PC-9 (cell line): ENCODE measurements at regions not wholly inside any gene's neighbourhood (a gene's known extent, or its start where the extent isn't known, plus 50 kb on each side); places are given as distances from the start of the nearest gene placed in this dataset.

Experiments used
- BruUV-seq: library from RNA; stranded (reverse); fragments of 400-500 nt; replicated peaks from 2 replicates; lab custom pipeline; 2021; lab: Mats Ljungman, UMichigan
- CTCF ChIA-PET: fragments of 300-600 bp; sonication (Branson Sonifier 250); formaldehyde crosslinking; loops from one replicate; lab custom pipeline; 2022; ENCODE audit warnings: antibody characterized with exemption; lab: Charles Lee
- POLR2A ChIA-PET: fragments of 300-600 bp; sonication (Branson Sonifier 250); formaldehyde crosslinking; loops from one replicate; lab custom pipeline; 2022; ENCODE audit warnings: antibody characterized with exemption; ENCODE audit not compliant: unreplicated experiment; lab: Charles Lee
- DNase-seq, 2 experiments: peaks; one replicate each; pipeline versions ENCODE4 v3.0.0 to v3.0.0-alpha.2; 2015 to 2022; ENCODE audit warnings: mixed read lengths in 1 of 2
- H2AFZ ChIP-seq: fragments of 200-600 bp; sonication (generic); 2 replicates; pipeline ENCODE4 v1.8.1; 2017; ENCODE audit warnings: antibody characterized with exemption
- H3F3A ChIP-seq: fragments of 200-600 bp; sonication (generic); 2 replicates; pipeline ENCODE4 v1.8.1; 2017; ENCODE audit warnings: antibody characterized with exemption, mild to moderate bottlenecking, low read depth; ENCODE audit not compliant: insufficient read depth
- H3K27ac ChIP-seq: fragments of 200-600 bp; sonication (generic); 2 replicates; pipeline ENCODE4 v1.6.1; 2016; ENCODE audit warnings: mixed run types
- H3K27me3 ChIP-seq: fragments of 200-600 bp; sonication (generic); 2 replicates; pipeline ENCODE4 v1.6.1; 2016; ENCODE audit warnings: low read depth, mixed run types; ENCODE audit not compliant: insufficient read depth
- H3K36me3 ChIP-seq: fragments of 200-600 bp; sonication (generic); 2 replicates; pipeline ENCODE4 v1.6.1; 2016; ENCODE audit warnings: low read depth, mixed run types
- H3K4me1 ChIP-seq: fragments of 200-600 bp; sonication (generic); replicated peaks from 2 replicates; pipeline ENCODE4 v1.6.1; 2016; ENCODE audit warnings: mixed run types; ENCODE audit not compliant: insufficient read depth
- H3K4me2 ChIP-seq: fragments of 200-600 bp; sonication (generic); 2 replicates; pipeline ENCODE4 v1.6.1; 2017; ENCODE audit warnings: mixed run types
- H3K4me3 ChIP-seq: fragments of 200-600 bp; sonication (generic); 2 replicates; pipeline ENCODE4 v1.6.1; 2016; ENCODE audit warnings: mixed run types
- H3K79me2 ChIP-seq: fragments of 200-600 bp; sonication (generic); 2 replicates; pipeline ENCODE4 v1.6.1; 2017; ENCODE audit warnings: low read depth, mixed run types
- H3K9me2 ChIP-seq: fragments of 200-600 bp; sonication (generic); 2 replicates; pipeline ENCODE4 v1.8.1; 2017; ENCODE audit warnings: mild to moderate bottlenecking; ENCODE audit not compliant: insufficient read depth
- H3K9me3 ChIP-seq: fragments of 200-600 bp; sonication (generic); 2 replicates; pipeline ENCODE4 v1.8.1; 2016; ENCODE audit warnings: low read depth; ENCODE audit not compliant: insufficient read depth
- H4K20me1 ChIP-seq: fragments of 200-600 bp; sonication (generic); 2 replicates; pipeline ENCODE4 v1.8.1; 2017; ENCODE audit not compliant: insufficient read depth
- EZH2 ChIP-seq: fragments of 200-600 bp; sonication (generic); IDR thresholded peaks from 2 replicates; pipeline ENCODE4 v1.8.0; 2017; ENCODE audit warnings: antibody characterized with exemption, low read depth
- intact Hi-C: fragments of 100-400 bp; cut with micrococcal nuclease; formaldehyde crosslinking; loops from one replicate; pipeline ENCODE4 v1.10.0; 2022; ENCODE audit not compliant: unreplicated experiment
- TF ChIP-seq, protein P1 (sequence below): fragments of 200-600 bp; sonication (generic); conservative IDR thresholded peaks from 2 replicates; pipeline ENCODE4 v1.6.1; 2017; ENCODE audit warnings: mixed run types, antibody characterized with exemption, mild to moderate bottlenecking, moderate library complexity

DNA sequence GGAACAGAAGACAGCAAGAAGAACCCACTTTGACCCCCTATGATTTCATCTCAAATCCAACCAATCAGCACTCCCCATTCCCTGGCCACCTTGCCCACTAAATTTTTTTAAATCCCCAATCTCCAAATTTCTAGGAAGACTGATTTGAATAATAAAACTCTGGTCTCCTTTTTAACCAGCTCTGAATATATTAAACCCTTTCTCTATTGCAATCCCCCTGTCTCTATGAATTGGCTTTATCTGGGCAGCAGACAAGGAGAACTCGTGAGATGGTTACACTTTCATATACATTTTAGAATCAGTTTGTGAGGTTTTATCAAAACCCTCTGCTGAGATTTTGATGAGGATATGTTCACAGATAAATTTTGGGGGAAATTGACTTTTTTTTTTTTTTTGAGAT lies 90.3 kb upstream of the TRIM24 start:
- no TSS peak for BruUV-seq
- H3K36me3 ChIP-seq, result no peaks in the 10 kb centered on the region
- no peaks in the 10 kb centered on the region for H4K20me1 ChIP-seq
- H3K4me3 ChIP-seq, result no peak overlapping the region
- intact Hi-C loops, result no loop called here
- no peaks in the 10 kb centered on the region for H3K4me1 ChIP-seq
- no peak for DNase-seq
- CTCF ChIA-PET, result interaction anchor here (0.6 kb wide), 1 partner anchor 305 kb away, joined by 6 read pairs; no protein-coding TSS in a partner anchor
- H3K27ac ChIP-seq, result no peak overlapping the region
- no peak for TF ChIP-seq EZH2
- TF ChIP-seq, protein P1, sequence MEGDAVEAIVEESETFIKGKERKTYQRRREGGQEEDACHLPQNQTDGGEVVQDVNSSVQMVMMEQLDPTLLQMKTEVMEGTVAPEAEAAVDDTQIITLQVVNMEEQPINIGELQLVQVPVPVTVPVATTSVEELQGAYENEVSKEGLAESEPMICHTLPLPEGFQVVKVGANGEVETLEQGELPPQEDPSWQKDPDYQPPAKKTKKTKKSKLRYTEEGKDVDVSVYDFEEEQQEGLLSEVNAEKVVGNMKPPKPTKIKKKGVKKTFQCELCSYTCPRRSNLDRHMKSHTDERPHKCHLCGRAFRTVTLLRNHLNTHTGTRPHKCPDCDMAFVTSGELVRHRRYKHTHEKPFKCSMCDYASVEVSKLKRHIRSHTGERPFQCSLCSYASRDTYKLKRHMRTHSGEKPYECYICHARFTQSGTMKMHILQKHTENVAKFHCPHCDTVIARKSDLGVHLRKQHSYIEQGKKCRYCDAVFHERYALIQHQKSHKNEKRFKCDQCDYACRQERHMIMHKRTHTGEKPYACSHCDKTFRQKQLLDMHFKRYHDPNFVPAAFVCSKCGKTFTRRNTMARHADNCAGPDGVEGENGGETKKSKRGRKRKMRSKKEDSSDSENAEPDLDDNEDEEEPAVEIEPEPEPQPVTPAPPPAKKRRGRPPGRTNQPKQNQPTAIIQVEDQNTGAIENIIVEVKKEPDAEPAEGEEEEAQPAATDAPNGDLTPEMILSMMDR, result no peak
- no peaks in the 10 kb centered on the region for H3K9me2 ChIP-seq
- H2AFZ ChIP-seq, result no peak overlapping the region
- peaks cover 31% of the 10 kb centered on the region for H3K9me3 ChIP-seq
- no peaks in the 10 kb centered on the region for H3K79me2 ChIP-seq
- no peaks in the 10 kb centered on the region for H3K27me3 ChIP-seq
- no peak overlapping the region for H3K4me2 ChIP-seq
- H3F3A ChIP-seq, result no peaks in the 10 kb centered on the region
- POLR2A ChIA-PET, result no interaction called here

DNA sequence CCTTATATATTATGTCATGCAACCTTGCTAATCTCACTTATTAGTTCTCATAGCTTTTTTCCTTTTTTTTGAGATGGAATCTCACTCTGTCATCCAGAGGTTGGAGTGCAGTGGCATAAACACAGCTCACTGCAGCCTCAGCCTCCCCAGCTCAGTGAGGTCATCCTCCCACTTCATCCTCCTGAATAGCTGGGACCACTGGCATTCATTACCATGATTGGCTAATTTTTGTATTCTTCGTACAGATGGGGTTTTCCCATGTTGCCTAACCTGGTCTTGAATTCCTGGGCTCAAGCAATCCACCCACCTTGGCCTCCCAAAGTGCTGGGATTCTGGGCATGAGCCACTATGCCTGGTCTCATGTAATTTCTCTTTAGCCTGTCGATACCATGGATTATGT lies 89.1 kb upstream of the TRIM24 start:
- CTCF ChIA-PET, result no interaction called here
- POLR2A ChIA-PET, result interaction anchor here (0.6 kb wide), 1 partner anchor 39 kb away, joined by 3 read pairs; no protein-coding TSS in a partner anchor
- H3F3A ChIP-seq, result no peaks in the 10 kb centered on the region

DNA sequence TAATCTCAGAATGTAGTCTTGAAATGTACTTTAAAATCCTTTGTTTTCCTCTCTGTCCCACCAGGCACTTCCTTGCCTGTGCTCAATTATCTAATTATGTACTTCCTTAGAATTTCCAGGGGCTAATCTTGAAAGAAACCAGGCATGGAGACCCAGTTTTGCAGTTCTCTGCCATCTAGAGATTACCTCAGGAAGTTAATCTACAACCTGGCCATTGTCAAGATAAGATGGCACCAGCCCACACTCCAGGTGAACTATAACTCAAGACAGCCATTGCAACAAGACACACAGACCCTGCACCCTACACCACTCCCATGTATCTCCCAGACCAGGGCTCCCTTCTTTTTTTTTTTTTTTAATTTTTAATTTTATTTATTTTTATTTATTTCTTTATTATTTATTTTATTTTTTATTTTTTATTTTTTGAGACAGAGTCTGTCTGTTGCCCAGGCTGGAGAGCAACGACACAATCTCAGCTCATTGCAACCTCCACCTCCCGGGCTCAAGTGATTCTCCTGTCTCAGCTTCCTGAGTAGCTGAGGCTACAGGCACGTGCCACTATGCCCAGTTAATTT lies 85.9 kb upstream of the TRIM24 start:
- Histone ChIP-seq H4K20me1 (no peaks in the 10 kb centered on the region), H3K36me3 (no peaks in the 10 kb centered on the region), H3F3A (no peaks in the 10 kb centered on the region), H3K79me2 (no peaks in the 10 kb centered on the region), H2AFZ (no peak overlapping the region), H3K27ac (no peak overlapping the region), H3K27me3 (no peaks in the 10 kb centered on the region), H3K9me2 (no peaks in the 10 kb centered on the region), H3K4me1 (no peaks in the 10 kb centered on the region), H3K9me3 (peaks cover 20% of the 10 kb centered on the region; the same call in 1 of the 2 replicates), H3K4me3 (no peak overlapping the region), H3K4me2 (no peak overlapping the region)
- intact Hi-C loops, result no loop called here
- BruUV-seq, result no TSS peak
- no peak for DNase-seq
- ChIA-PET CTCF (no interaction called here), POLR2A (interaction anchor here (0.6 kb wide), 1 partner anchor 459 kb away, joined by 4 read pairs; no protein-coding TSS in a partner anchor)
- no peak for TF ChIP-seq EZH2
- TF ChIP-seq, protein P1, result no peak

More for the DNA sequence above, 89.1 kb upstream of the TRIM24 start:
- DNase-seq, result no peak
- Histone ChIP-seq H3K79me2 (no peaks in the 10 kb centered on the region), H3K4me2 (no peak overlapping the region), H4K20me1 (no peaks in the 10 kb centered on the region), H3K27me3 (no peaks in the 10 kb centered on the region), H3K9me3 (peaks cover 31% of the 10 kb centered on the region), H3K9me2 (no peaks in the 10 kb centered on the region), H2AFZ (no peak overlapping the region), H3K36me3 (no peaks in the 10 kb centered on the region), H3K27ac (no peak overlapping the region), H3K4me1 (no peaks in the 10 kb centered on the region), H3K4me3 (no peak overlapping the region)
- TF ChIP-seq, protein P1, result no peak
- TF ChIP-seq EZH2, result no peak
- BruUV-seq, result no TSS peak
- intact Hi-C loops, result no loop called here
